PFSK-1 (cell line): ENCODE measurements at regions not wholly inside any gene's neighbourhood (a gene's known extent, or its start where the extent isn't known, plus 50 kb on each side); places are given as distances from the start of the nearest gene placed in this dataset.

ENCODE experiments used
- FOXP2 ChIP-seq: optimal IDR thresholded peaks from 2 replicates; pipeline ENCODE3; 2011; ENCODE audit warnings: borderline replicate concordance, control low read depth, inconsistent platforms; ENCODE audit not compliant: insufficient read depth; ENCODE audit errors: extremely low read length, extremely low read depth
- POLR2AphosphoS5 ChIP-seq: IDR thresholded peaks from 2 replicates; pipeline ENCODE4 v1.6.1; 2012; ENCODE audit warnings: low read depth, mild to moderate bottlenecking, control low read depth, low read length, moderate library complexity
- SIN3A ChIP-seq: IDR thresholded peaks from 2 replicates; pipeline ENCODE4 v1.6.1; 2012; ENCODE audit warnings: mild to moderate bottlenecking, low read length, moderate library complexity, borderline replicate concordance; ENCODE audit not compliant: insufficient read depth
- TAF1 ChIP-seq: IDR thresholded peaks from 2 replicates; pipeline ENCODE4 v1.6.1; 2012; ENCODE audit warnings: low read length, control low read depth, borderline replicate concordance; ENCODE audit not compliant: insufficient read depth

- TF ChIP-seq POLR2AphosphoS5 = no peak
- no peak for TF ChIP-seq TAF1
- TF ChIP-seq FOXP2 = no peak
- no peak for TF ChIP-seq SIN3A
Observed at GRCh38 chr3:148381051-148381450, 316.7 kb upstream of the AGTR1 start.
